Caki2 (cell line): ENCODE measurements at regions not wholly inside any gene's neighbourhood (a gene's known extent, or its start where the extent isn't known, plus 50 kb on each side); places are given as distances from the start of the nearest gene placed in this dataset.

Source experiments
- DNase-seq: peaks from one replicate; pipeline ENCODE4 v3.0.0-alpha.2; 2015; ENCODE audit warnings: low read depth
- in situ Hi-C: cut with HindIII; loops from 2 replicates; pipeline ENCODE4 v1.10.0; 2016; ENCODE audit warnings: low sequenced_read_pairs, low pct_unique_long_range_greater_than_20kb, mixed read lengths

GRCh38 chr11:104279587-104279986, 115.6 kb upstream of the PDGFD start:
- in situ Hi-C loops, result no loop called here
- no peak for DNase-seq

- in situ Hi-C loops, result no loop called here
- DNase-seq, result no peak
These were observed 112.0 kb upstream of the PDGFD start for GRCh38 chr11:104275992-104276391.

- no peak for DNase-seq
- in situ Hi-C loops, result no loop called here
These were observed 96.5 kb upstream of the PDGFD start for GRCh38 chr11:104260456-104260855.

GRCh38 chr11:104259121-104259610, 95.2 kb upstream of the PDGFD start:
- DNase-seq, result no peak
- in situ Hi-C loops, result no loop called here

- DNase-seq, result no peak
- in situ Hi-C loops, result no loop called here
These were observed 92.6 kb upstream of the PDGFD start for GRCh38 chr11:104256525-104256924.

- peak; percentile 6 for DNase-seq
- in situ Hi-C loops, result no loop called here
These were observed 90.4 kb upstream of the PDGFD start for GRCh38 chr11:104254347-104254746.

GRCh38 chr11:104246590-104246989, 82.6 kb upstream of the PDGFD start:
- in situ Hi-C loops, result no loop called here
- DNase-seq, result no peak

- in situ Hi-C loops, result no loop called here
- DNase-seq, result no peak
These were observed 75.0 kb upstream of the PDGFD start for GRCh38 chr11:104238916-104239315.

- in situ Hi-C loops, result no loop called here
- no peak for DNase-seq
These were observed 61.1 kb upstream of the PDGFD start for GRCh38 chr11:104225047-104225446.

GRCh38 chr11:104222464-104222863, 58.5 kb upstream of the PDGFD start:
- DNase-seq, result no peak
- in situ Hi-C loops, result no loop called here

- in situ Hi-C loops, result no loop called here
- DNase-seq, result no peak
These were observed 57.5 kb upstream of the PDGFD start for GRCh38 chr11:104221455-104221854.

- no peak for DNase-seq
- in situ Hi-C loops, result no loop called here
These were observed 55.1 kb upstream of the PDGFD start for GRCh38 chr11:104219096-104219495.

- in situ Hi-C loops, result no loop called here
- no peak for DNase-seq
These were observed 50.6 kb upstream of the PDGFD start for GRCh38 chr11:104214517-104214916.
